ENCODE measurements at regions not wholly inside any gene's neighbourhood (a gene's known extent, or its start where the extent isn't known, plus 50 kb on each side); places are given as distances from the start of the nearest gene placed in this dataset.

- Mint-ChIP-seq H3K9me3 (ENCODE audit: low read depth, unreplicated experiment) (no peaks in the 10 kb centered on the region), H3K36me3 (ENCODE audit: insufficient read depth, unreplicated experiment) (no peaks in the 10 kb centered on the region), H3K27ac (ENCODE audit: unreplicated experiment) (no peak overlapping the region), H3K4me3 (ENCODE audit: low read depth, unreplicated experiment) (no peak overlapping the region), H3K27me3 (ENCODE audit: unreplicated experiment) (no peaks in the 10 kb centered on the region), H3K4me1 (ENCODE audit: low read depth, unreplicated experiment) (no peaks in the 10 kb centered on the region)
- TF ChIP-seq, protein P1, sequence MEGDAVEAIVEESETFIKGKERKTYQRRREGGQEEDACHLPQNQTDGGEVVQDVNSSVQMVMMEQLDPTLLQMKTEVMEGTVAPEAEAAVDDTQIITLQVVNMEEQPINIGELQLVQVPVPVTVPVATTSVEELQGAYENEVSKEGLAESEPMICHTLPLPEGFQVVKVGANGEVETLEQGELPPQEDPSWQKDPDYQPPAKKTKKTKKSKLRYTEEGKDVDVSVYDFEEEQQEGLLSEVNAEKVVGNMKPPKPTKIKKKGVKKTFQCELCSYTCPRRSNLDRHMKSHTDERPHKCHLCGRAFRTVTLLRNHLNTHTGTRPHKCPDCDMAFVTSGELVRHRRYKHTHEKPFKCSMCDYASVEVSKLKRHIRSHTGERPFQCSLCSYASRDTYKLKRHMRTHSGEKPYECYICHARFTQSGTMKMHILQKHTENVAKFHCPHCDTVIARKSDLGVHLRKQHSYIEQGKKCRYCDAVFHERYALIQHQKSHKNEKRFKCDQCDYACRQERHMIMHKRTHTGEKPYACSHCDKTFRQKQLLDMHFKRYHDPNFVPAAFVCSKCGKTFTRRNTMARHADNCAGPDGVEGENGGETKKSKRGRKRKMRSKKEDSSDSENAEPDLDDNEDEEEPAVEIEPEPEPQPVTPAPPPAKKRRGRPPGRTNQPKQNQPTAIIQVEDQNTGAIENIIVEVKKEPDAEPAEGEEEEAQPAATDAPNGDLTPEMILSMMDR (IDR thresholded peaks at IDR 0.05; ENCODE audit: unreplicated experiment) = no peak
- intact Hi-C loops (cut with micrococcal nuclease; ENCODE audit: unreplicated experiment) = no loop called here
- BruUV-seq (replicated peaks) = no TSS peak
- CTCF ChIA-PET = no interaction called here
- no peak for DNase-seq
Observed at GRCh38 chr14:80101835-80102234, 109.5 kb downstream of the DIO2 start.

DNA sequence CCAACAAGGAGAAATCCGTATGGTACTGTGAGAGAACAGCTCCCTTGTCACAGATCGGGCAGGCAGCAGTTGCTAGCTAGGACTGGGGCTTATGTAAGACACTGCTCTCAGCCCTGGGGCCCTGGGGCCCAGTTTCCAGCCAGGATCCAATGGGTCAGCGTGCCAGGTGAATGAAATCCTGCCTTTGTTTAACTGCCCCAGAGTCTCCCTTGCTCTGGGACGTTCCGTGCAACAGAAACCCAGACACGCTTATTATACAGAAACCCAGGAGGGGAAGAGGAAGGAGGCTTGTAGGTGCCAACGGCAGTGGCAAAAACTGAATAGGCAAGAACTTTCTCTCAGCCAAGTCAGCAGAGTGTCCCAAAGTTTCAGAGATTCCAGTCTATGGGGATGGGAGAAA is 110.6 kb downstream of the DIO2 start:
- H3K9me3 Mint-ChIP-seq (ENCODE audit: low read depth, unreplicated experiment) = no peaks in the 10 kb centered on the region
- BruUV-seq (replicated peaks) = no TSS peak
- intact Hi-C loops (cut with micrococcal nuclease; ENCODE audit: unreplicated experiment) = no loop called here

DNA sequence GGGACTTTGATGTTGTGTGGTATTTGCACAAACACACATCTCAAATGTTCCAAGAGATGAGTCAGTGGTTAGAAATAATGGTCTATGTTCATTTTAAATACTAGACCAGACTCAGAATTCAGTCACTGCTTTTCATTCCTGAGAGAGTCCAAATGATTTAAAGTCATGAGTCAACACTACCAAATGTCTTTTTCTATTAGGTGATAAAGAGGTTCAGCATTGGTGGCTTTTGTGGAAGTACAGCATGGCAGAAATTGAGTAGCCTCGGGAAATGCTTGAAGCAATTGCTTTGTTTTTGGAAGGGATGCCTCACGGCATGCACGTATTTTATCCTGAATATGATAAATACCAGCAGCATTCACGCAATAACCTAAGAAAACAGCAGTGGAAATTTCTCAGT is 115.7 kb downstream of the DIO2 start:
- Mint-ChIP-seq H3K27me3 (ENCODE audit: unreplicated experiment) (no peaks in the 10 kb centered on the region), H3K9me3 (ENCODE audit: low read depth, unreplicated experiment) (peaks cover 3% of the 10 kb centered on the region), H3K36me3 (ENCODE audit: insufficient read depth, unreplicated experiment) (no peaks in the 10 kb centered on the region), H3K4me3 (ENCODE audit: low read depth, unreplicated experiment) (no peak overlapping the region), H3K27ac (ENCODE audit: unreplicated experiment) (no peak overlapping the region), H3K4me1 (ENCODE audit: low read depth, unreplicated experiment) (no peaks in the 10 kb centered on the region)
- DNase-seq = no peak
- intact Hi-C loops (cut with micrococcal nuclease; ENCODE audit: unreplicated experiment) = no loop called here
- TF ChIP-seq, protein P1 (IDR thresholded peaks at IDR 0.05; ENCODE audit: unreplicated experiment) = no peak
- no TSS peak for BruUV-seq (replicated peaks)
- CTCF ChIA-PET = no interaction called here

More for the DNA sequence above, 110.6 kb downstream of the DIO2 start:
- TF ChIP-seq, protein P1 (IDR thresholded peaks at IDR 0.05; ENCODE audit: unreplicated experiment) = no peak
- CTCF ChIA-PET = interaction anchor here (0.5 kb wide), 1 partner anchor 757 kb away, joined by 3 read pairs; no protein-coding TSS in a partner anchor
- Mint-ChIP-seq H3K4me3 (ENCODE audit: low read depth, unreplicated experiment) (no peak overlapping the region), H3K4me1 (ENCODE audit: low read depth, unreplicated experiment) (no peaks in the 10 kb centered on the region), H3K27me3 (ENCODE audit: unreplicated experiment) (no peaks in the 10 kb centered on the region), H3K27ac (ENCODE audit: unreplicated experiment) (no peak overlapping the region), H3K36me3 (ENCODE audit: insufficient read depth, unreplicated experiment) (no peaks in the 10 kb centered on the region)
- DNase-seq = no peak

DNA sequence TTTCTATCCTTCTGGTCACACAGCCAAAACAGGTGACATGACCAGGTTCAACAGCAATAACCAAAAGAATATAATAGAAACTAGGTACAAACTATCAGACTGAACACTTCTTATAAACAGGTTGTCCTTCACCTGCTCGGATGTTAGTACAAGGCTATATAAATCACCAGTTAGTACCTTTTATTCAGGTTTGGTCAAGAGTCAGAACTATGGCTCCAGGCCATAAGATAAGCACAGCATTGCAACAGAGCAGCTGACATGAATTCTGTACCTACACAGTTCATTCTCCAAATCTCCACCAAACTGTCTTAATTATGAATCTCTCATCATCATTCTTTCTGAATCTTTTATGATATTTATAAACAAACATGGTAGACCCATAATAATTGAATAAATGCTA is 123.9 kb downstream of the DIO2 start:
- CTCF ChIA-PET = no interaction called here
- Mint-ChIP-seq H3K4me1 (ENCODE audit: low read depth, unreplicated experiment) (no peaks in the 10 kb centered on the region), H3K9me3 (ENCODE audit: low read depth, unreplicated experiment) (peaks cover 4% of the 10 kb centered on the region), H3K4me3 (ENCODE audit: low read depth, unreplicated experiment) (no peak overlapping the region), H3K27me3 (ENCODE audit: unreplicated experiment) (no peaks in the 10 kb centered on the region), H3K36me3 (ENCODE audit: insufficient read depth, unreplicated experiment) (no peaks in the 10 kb centered on the region), H3K27ac (ENCODE audit: unreplicated experiment) (no peak overlapping the region)
- TF ChIP-seq, protein P1 (IDR thresholded peaks at IDR 0.05; ENCODE audit: unreplicated experiment) = no peak
- intact Hi-C loops (cut with micrococcal nuclease; ENCODE audit: unreplicated experiment) = no loop called here
- DNase-seq = no peak
- BruUV-seq (replicated peaks) = no TSS peak

Measured in Calu3 (cell line).